ENCODE measurements at regions not wholly inside any gene's neighbourhood (a gene's known extent, or its start where the extent isn't known, plus 50 kb on each side); places are given as distances from the start of the nearest gene placed in this dataset.
"Not testable (repeated sequence)": the region's sequence is repeated elsewhere in the genome, so short reads cannot be mapped to it uniquely, and the experiment has no call there.

DNA sequence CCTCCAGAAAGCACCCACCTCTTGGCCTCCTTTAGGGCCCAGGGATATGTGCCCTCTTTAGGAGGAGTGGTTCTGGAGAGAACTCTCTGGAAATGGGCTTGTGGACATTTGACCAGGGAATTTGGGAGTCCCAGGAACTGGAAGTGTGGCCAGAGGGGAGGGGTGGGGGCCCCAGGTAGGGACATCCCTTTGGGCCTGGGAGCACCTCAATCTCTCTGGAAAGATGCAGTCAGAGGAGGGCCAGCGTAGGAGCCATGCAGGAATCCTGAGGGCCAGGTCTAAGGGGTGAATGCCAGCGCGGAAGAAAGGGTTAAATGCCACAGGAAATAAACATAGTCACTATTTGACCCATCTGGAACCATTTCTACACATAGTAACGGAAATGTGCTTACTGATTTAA is 50.3 kb upstream of the ITGA11 start:
- no peak for DNase-seq

DNA sequence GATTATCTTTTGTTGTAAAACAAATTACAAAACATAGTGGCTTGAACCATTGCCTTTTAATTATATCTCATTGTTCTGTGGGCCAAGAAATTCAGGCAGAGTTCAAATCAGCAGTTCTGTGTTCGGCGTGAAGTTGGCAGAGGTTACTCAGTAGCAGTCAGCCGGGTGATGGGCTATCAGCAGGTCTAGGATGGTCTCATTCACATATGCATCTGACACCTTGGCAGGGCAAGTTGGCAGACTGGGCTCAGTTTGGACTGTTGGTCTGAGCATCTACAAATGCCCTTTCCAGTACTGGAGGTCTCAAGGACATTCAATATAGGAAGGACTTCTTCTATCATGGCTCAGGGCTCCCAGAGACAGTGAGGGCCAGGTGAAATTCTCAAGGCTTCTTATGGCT is 51.2 kb upstream of the ITGA11 start:
- no peak for DNase-seq

GRCh38 chr15:68484220-68484619 is 52.3 kb upstream of the ITGA11 start:
- no peak for DNase-seq

DNA sequence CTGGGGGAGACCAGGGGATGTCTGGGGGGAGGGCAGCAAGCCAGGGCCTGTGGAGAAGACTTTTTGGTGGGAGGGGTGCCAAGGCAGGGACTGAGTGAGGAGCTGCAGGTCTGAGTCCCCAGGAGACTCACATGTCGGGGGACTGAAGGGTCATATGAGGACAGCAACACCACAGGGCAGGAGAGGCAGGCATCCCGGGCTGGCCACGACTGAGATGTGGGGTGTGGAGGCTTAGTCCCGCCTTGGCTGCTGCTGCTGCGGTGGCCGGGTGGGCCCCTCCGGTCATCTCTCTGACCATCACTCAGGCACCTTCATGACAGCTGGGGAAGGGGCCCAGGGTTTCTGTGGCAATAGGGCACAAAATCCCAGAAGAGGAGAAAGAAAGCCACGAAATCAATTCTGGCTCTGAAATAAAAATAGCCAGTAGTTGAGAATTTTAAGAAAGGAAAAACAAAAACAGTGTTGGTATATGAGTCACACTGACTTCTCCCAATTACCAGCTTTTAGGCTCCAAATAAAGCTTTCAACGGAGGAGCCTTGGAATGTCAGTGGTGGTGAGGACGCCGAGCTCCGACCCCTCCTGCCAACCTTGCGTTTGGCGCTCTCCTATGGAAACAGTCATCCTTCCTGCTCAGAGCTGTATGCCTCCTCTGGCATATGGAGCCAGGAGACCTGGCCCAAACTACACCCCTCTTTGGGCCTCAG is 52.9 kb upstream of the ITGA11 start:
- DNase-seq, result no peak

DNA sequence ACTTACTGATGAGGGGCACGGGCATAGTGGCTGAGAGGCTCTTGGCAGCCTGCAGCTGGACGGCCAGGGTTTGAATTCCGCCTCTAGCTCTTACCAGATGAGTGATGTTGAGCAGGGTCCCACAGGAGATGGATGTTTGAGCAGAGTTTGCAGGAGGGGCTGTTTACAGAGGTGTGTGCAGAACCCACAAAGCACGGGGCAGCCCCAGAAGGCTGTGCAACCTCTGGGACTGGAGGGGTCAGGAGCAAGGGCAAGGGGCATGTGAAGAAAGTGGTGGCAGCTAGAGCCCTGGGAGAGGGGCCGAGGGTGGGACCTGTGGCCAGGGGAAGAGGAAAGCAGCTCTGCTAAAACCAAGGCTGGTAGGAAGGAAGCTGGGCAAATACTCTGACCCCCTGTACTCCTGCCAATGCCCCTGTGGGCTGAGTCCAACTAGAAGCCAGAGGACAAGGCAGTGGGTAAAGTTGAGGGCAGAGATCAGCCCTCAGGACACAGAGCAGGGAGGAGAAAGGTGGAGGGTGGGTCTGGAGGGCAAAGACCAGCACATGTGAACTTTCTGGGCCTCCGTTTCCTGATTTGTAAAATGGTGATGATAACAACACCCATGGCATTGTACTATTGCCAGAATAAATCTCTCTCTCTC is 53.9 kb upstream of the ITGA11 start:
- no peak for DNase-seq

- DNase-seq, result no peak
Observed at GRCh38 chr15:68487087-68487843, 55.3 kb upstream of the ITGA11 start.

- no peak for DNase-seq
Observed at GRCh38 chr15:68488290-68488689, 56.3 kb upstream of the ITGA11 start.

DNA sequence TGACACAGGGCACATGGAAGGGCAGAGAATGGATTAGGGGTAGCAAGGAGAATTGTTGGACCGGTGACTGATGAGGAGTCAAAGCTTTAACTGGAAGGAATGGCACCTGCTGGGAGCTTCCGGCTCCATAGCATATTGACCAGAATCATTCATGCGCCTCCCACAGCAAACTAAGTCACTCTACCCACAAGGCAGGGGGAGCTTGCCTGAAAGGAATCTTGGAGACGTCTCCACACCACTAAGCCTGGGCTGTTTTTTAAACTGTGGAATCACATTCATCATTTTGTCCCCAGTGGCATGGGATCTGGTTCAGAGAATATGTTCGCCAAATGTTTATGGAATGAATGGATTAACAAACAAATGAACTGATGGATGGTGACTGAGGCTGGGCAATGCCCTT is 57.0 kb upstream of the ITGA11 start:
- no peak for DNase-seq

DNA sequence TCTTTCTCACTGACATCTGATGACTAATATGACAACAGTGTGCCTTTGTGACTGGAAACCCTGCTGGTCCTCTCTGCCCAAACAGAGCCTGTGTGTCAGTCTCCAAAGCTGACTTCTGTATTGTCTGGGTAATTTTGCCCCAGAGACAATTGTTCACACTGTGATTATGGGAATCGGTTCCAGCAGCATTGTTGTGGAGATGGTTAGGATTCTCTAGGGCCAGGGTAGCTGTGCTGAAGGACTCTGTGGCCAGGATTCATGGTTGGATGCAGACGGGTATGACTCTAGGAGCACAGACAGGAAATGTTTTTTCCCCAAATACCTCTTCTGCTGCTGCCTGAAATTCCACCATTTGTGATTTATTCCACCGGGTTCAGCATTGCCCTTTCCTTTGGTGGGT is 57.5 kb upstream of the ITGA11 start:
- DNase-seq, result no peak

DNA sequence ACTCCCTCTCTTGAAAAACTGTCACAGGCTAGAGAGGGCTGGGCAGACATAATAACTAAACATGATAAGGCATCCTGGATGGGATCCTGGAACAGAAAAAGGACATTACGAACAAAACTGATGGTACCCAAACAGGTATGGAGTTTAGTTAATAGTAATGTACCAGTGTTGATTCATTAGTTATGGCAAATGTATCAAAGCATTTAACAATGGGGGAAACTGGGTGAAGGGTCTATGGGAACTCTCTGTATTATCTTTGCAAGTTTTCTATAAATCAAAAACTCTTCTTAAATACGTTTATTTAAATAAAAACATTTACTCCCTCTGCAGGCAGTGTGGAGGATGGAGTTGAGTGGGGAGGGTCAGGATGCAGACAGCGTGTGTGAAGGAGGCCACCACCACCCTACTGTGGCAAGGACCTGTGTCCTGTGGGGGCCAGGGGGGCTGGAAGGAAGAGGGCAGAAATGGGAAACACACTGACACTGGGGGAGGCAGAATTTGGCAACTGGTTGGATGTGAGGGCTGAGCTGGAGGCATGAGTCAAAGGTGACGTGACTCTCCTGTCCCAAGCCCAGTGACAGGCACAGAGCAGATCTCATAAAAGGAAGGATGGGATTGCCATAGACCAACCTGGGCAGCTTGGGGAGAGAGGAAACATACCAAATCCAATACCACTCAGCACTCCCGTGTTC is 59.6 kb upstream of the ITGA11 start:
- DNase-seq, result no peak

- no peak for DNase-seq
Observed at GRCh38 chr15:68492855-68493254, 60.9 kb upstream of the ITGA11 start.

DNA sequence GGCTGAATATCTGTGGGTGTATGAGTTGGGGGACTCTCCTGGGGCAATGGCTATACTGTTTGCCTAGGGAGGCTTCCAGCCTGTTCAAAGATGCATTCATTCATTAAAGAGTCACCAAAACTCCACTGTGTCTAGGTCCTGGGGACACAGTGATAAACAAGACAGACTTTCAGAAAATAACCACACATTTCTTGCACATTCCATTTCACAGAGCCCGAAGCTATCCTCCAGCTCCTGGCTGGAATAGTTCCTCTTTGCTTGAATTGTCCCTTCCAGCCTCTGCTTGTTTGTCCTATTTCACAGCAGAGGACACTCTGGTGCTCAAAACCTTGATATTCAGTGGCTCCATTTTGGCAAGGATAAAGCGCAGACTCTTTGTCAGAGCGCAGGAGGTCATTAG is 61.7 kb upstream of the ITGA11 start:
- DNase-seq, result no peak

- no peak for DNase-seq
Observed at GRCh38 chr15:68494573-68495110, 62.7 kb upstream of the ITGA11 start.

DNA sequence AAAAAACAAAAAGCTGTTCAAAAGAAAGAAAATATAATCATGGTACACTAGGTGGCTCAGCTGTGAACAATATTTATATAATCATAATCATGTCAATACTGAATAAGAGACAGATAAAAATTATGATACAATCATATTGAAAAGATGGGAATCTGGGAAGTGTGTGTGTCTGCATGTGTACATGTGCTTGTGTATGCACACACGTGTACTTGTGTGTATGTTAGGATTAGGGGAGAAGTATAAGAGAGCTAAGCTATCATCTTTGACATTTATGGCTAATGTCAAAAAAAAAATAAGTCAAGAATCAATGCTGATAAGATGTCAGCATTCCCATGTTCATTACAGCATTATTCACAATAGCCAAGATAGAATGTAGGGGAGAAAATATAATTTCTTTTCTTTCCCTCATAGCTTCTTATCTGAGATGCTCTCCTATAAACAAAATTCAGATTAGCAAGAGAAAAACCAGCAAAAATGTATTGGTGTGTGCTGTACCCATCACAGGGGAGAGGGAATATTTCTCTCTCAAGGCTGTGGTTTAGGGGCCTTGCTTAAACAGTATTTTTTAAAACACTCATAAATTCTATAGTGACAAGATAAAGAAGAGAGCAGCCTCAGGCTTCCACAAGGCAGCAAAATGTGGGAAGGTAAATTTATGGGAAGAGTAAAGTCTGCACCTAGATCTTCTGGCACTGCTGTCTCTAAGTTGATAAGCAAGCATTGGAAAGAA is 63.4 kb upstream of the ITGA11 start:
- no peak for DNase-seq

DNA sequence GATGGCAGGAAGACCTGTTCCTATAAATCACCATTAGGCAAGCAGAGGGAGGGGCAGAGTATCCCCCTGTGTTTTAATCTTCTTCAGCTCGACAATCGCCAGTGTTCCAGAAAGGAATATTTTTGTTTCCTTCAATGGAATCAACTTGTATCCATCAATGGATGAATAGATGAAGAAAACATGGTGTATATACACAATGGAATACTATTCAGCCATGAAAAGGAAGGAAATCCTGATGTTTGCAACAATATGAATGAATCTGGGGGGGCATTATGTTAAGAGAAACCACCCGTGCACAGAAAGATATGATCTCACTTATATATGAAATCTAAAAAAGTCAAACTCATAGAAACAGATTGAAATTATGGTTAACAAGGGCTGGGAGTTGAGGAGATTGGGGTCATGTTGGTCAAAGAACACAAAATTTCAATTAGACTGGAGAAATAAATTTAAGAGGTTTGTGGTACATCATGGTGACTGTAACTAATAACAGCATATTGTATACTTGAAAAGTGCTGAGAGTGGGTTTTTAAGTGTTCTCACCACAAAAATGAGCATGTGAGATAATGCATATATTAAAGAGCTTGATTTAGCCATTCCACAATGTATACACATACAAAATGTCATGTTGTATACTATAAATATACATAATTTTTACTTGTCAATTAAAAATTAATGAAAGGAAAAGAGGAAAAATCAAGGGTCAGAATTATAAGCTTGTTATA is 64.2 kb upstream of the ITGA11 start:
- DNase-seq, result no peak

GRCh38 chr15:68496751-68497150 is 64.8 kb upstream of the ITGA11 start:
- DNase-seq, result not testable (repeated sequence)

- DNase-seq, result no peak
Observed at GRCh38 chr15:68497206-68497910, 65.4 kb upstream of the ITGA11 start.

DNA sequence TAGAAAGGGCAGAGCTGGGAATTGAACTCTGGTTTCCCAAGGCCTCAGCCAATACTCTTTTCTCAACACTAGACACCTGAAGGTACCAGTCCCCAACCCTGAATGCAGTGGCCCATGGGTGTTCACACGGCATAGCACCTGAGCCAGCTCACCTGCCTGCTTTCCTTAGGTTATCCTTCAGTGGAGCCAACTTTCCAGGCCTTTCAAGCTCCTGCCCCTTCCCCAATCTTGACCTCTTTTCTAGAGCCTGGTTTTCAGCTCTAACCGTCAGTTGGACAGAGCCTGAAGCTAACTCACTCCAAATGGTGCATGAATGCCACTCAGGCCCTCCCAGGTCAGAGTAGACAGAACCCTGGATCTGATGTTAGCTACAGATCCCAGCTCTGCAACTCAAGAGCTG is 66.1 kb upstream of the ITGA11 start:
- no peak for DNase-seq

DNA sequence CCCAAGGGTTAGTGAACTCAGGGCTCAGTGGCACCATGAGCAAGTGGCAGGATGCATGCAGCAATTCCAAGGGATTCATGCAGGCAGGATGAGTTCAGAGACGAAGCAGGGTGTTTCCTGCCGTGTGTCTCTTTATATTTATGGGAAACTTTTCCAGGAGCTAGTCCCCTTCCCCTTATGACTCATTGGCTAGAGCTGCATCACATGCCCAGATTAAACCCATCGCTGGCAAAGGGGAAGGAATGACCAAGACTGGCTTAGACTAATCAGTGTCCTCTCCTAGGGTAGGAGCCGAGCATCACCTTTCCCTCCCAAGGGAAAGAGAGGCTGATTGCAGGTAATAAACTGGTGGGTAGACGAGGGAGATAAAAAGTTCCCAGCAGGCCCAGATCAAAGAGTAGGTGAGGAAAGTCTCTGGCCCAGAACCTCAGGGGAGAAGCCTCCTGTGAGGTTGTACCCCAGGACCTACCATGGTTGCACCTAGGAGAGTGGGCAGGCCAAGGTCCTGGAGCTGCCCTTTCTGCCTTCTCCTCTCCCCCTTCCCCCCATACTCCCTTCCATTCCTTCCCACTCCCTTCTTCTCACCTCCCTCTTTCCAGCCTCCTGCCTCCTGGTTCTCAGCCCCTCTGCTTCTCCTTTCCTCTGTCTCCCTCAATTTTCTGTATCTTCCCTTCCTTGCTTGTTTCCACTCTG is 67.8 kb upstream of the ITGA11 start:
- no peak for DNase-seq

Measured in NCI-H345 (cell line).